ENCODE measurements at regions not wholly inside any gene's neighbourhood (a gene's known extent, or its start where the extent isn't known, plus 50 kb on each side); places are given as distances from the start of the nearest gene placed in this dataset.

- Mint-ChIP-seq H3K4me1 (no peaks in the 10 kb centered on the region), H3K36me3 (peaks cover 10% of the 10 kb centered on the region), H3K27ac (no peak overlapping the region), H3K27me3 (ENCODE audit: low read depth in 2 of 2) (no peaks in the 10 kb centered on the region), H3K4me3 (no peak overlapping the region), H3K9me3 (peaks cover 2 to 12% of the 10 kb centered on the region in 2 donors)
- Histone ChIP-seq H3K36me3 (ENCODE audit: control insufficient read depth, insufficient read depth, low read length) (no peaks in the 10 kb centered on the region), H3K4me1 (ENCODE audit: control insufficient read depth, insufficient read depth, low read length) (no peaks in the 10 kb centered on the region), H3K4me3 (ENCODE audit: low read length) (no peak overlapping the region), H3K27me3 (ENCODE audit: control insufficient read depth, insufficient read depth, low read length) (no peaks in the 10 kb centered on the region), H3K27ac (ENCODE audit: low read length) (no peak overlapping the region), H3K9me3 (ENCODE audit: control insufficient read depth, insufficient read depth, low read length) (no peaks in the 10 kb centered on the region)
- ATAC-seq = no peak
- WGBS (ENCODE audit: insufficient coverage) = 73% methylated on average over 2 of the region's 2 CpGs
- DNase-seq = no peak
- intact Hi-C loops (cut with micrococcal nuclease) = no loop called here
- TF ChIP-seq, protein P1, sequence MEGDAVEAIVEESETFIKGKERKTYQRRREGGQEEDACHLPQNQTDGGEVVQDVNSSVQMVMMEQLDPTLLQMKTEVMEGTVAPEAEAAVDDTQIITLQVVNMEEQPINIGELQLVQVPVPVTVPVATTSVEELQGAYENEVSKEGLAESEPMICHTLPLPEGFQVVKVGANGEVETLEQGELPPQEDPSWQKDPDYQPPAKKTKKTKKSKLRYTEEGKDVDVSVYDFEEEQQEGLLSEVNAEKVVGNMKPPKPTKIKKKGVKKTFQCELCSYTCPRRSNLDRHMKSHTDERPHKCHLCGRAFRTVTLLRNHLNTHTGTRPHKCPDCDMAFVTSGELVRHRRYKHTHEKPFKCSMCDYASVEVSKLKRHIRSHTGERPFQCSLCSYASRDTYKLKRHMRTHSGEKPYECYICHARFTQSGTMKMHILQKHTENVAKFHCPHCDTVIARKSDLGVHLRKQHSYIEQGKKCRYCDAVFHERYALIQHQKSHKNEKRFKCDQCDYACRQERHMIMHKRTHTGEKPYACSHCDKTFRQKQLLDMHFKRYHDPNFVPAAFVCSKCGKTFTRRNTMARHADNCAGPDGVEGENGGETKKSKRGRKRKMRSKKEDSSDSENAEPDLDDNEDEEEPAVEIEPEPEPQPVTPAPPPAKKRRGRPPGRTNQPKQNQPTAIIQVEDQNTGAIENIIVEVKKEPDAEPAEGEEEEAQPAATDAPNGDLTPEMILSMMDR (IDR thresholded peaks at IDR 0.05) = no peak
Measured at GRCh38 chr4:31422006-31422405, 701.8 kb downstream of the PCDH7 start.

DNA sequence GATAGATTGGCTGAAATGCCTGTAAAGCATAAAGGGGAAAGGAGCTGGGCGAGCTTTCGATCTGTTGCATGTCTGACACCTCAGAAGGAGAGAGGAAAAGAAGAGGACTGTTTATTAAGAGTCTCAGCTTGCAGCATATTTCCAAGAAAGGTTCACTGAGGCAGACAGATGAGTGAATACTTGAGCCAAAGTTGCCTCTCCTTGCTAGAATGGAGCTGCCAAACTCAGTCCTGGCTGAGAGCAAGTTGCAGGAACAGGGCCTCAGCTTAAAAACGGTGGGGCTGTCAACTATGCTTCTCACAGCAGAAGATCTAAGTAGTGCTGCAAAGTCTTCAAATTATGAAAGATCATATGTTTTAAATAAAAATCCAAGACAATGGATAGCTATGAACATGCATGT is 707.5 kb downstream of the PCDH7 start:
- Histone ChIP-seq H3K36me3 (ENCODE audit: control insufficient read depth, insufficient read depth, low read length) (no peaks in the 10 kb centered on the region), H3K4me3 (ENCODE audit: low read length) (no peak overlapping the region), H3K27me3 (ENCODE audit: control insufficient read depth, insufficient read depth, low read length) (no peaks in the 10 kb centered on the region), H3K4me1 (ENCODE audit: control insufficient read depth, insufficient read depth, low read length) (no peaks in the 10 kb centered on the region), H3K27ac (ENCODE audit: low read length) (no peak overlapping the region), H3K9me3 (ENCODE audit: control insufficient read depth, insufficient read depth, low read length) (peaks cover 3% of the 10 kb centered on the region)
- intact Hi-C loops (cut with micrococcal nuclease) = no loop called here
- Mint-ChIP-seq H3K4me1 (no peaks in the 10 kb centered on the region), H3K36me3 (peaks cover 10% of the 10 kb centered on the region), H3K27ac (no peak overlapping the region), H3K9me3 (peaks cover 7 to 14% of the 10 kb centered on the region in 2 donors), H3K27me3 (ENCODE audit: low read depth in 2 of 2) (no peaks in the 10 kb centered on the region), H3K4me3 (no peak overlapping the region)
- WGBS (ENCODE audit: insufficient coverage) = 89% methylated on average over 3 of the region's 3 CpGs
- no peak for DNase-seq
- TF ChIP-seq, protein P1 (IDR thresholded peaks at IDR 0.05) = no peak
- no peak for ATAC-seq

DNA sequence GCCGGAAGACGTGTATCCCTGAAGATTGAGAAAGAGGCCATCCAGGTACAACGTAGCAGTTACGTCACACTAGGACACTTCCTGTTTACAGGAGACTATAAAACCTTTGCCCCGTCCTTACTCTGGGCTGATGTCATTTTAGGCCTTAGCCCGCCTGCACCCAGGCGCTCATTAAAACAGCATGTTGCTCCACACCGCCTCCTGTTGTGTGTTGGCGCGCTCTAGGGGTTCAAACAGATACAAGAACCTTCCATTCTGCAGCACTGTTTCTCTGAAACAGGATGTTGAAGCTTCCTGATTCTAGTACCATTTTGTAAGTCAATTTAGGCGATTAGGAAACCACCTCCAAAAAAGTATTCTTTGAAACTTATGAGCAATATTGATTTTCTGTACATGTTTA is 722.1 kb downstream of the PCDH7 start:
- no peak overlapping the region for H3K4me3 Mint-ChIP-seq
- H3K27me3 Mint-ChIP-seq (ENCODE audit: low read depth in 2 of 2) = no peaks in the 10 kb centered on the region
- ATAC-seq = no peak
- TF ChIP-seq, protein P1 (IDR thresholded peaks at IDR 0.05) = no peak
- H3K36me3 Mint-ChIP-seq = no peaks in the 10 kb centered on the region
- H3K4me1 Mint-ChIP-seq = no peaks in the 10 kb centered on the region
- peaks cover 0 to 2% of the 10 kb centered on the region in 2 donors for H3K9me3 Mint-ChIP-seq
- Histone ChIP-seq H3K4me1 (ENCODE audit: control insufficient read depth, insufficient read depth, low read length) (no peaks in the 10 kb centered on the region), H3K27me3 (ENCODE audit: control insufficient read depth, insufficient read depth, low read length) (no peaks in the 10 kb centered on the region), H3K27ac (ENCODE audit: low read length) (no peak overlapping the region), H3K36me3 (ENCODE audit: control insufficient read depth, insufficient read depth, low read length) (no peaks in the 10 kb centered on the region), H3K4me3 (ENCODE audit: low read length) (no peak overlapping the region), H3K9me3 (ENCODE audit: control insufficient read depth, insufficient read depth, low read length) (peaks cover 3% of the 10 kb centered on the region)
- no peak for DNase-seq
- WGBS (ENCODE audit: insufficient coverage) = 94% methylated on average over 11 of the region's 11 CpGs
- no peak overlapping the region for H3K27ac Mint-ChIP-seq
- intact Hi-C loops (cut with micrococcal nuclease) = no loop called here

- H3K4me3 Mint-ChIP-seq = no peak overlapping the region
Measured at GRCh38 chr4:31445526-31445925, 725.4 kb downstream of the PCDH7 start.

More at GRCh38 chr4:31445526-31445925, 725.4 kb downstream of the PCDH7 start:
- ATAC-seq (no peak), DNase-seq (no peak)
- Histone ChIP-seq H3K27me3 (ENCODE audit: control insufficient read depth, insufficient read depth, low read length) (no peaks in the 10 kb centered on the region), H3K4me1 (ENCODE audit: control insufficient read depth, insufficient read depth, low read length) (no peaks in the 10 kb centered on the region), H3K27ac (ENCODE audit: low read length) (no peak overlapping the region), H3K36me3 (ENCODE audit: control insufficient read depth, insufficient read depth, low read length) (no peaks in the 10 kb centered on the region), H3K4me3 (ENCODE audit: low read length) (no peak overlapping the region), H3K9me3 (ENCODE audit: control insufficient read depth, insufficient read depth, low read length) (peaks cover 3% of the 10 kb centered on the region)
- no peaks in the 10 kb centered on the region for H3K36me3 Mint-ChIP-seq
- H3K4me1 Mint-ChIP-seq = no peaks in the 10 kb centered on the region
- TF ChIP-seq, protein P1 (IDR thresholded peaks at IDR 0.05) = no peak
- H3K27ac Mint-ChIP-seq = no peak overlapping the region
- intact Hi-C loops (cut with micrococcal nuclease) = no loop called here
- no peaks in the 10 kb centered on the region for H3K27me3 Mint-ChIP-seq (ENCODE audit: low read depth in 2 of 2)
- WGBS (ENCODE audit: insufficient coverage) = no CpG with 5 or more reads among the region's 3 CpGs
- H3K9me3 Mint-ChIP-seq = peaks cover 2% of the 10 kb centered on the region in 2 donors

All from natural killer cell (primary cell).